Stomach (tissue), 8 donors: ENCODE measurements at regions not wholly inside any gene's neighbourhood (a gene's known extent, or its start where the extent isn't known, plus 50 kb on each side); places are given as distances from the start of the nearest gene placed in this dataset.

ENCODE experiments used
- DNase-seq, 2 donors: peaks; one replicate each; pipeline versions ENCODE4 v3.0.0 to v3.0.0-alpha.2; 2013 to 2019
- H3K27ac ChIP-seq, 5 donors: fragments of 200-600 bp in 4 of 5; sonication (generic) in 4 of 5; one replicate each; pipeline ENCODE4 v1.5.1; 2013 to 2019; ENCODE audit warnings: mild to moderate bottlenecking in 1 of 5, moderate library complexity in 1 of 5
- H3K27me3 ChIP-seq, 3 donors: fragments of 200-600 bp; sonication (generic); one replicate each; pipeline ENCODE4 v1.5.1; 2017 to 2019; ENCODE audit warnings: mixed run types in 1 of 3
- H3K36me3 ChIP-seq, 4 donors: fragments of 200-600 bp; sonication (generic); 1 replicate in 3 of 4; 2 replicates in 1 of 4; pipeline ENCODE4 v1.5.1; 2016 to 2019
- H3K4me1 ChIP-seq, 4 donors: fragments of 200-600 bp; sonication (generic); one replicate each; pipeline ENCODE4 v1.5.1; 2016 to 2019
- H3K4me3 ChIP-seq, 4 donors: fragments of 200-600 bp; sonication (generic) in 3 of 4; one replicate each; pipeline ENCODE4 v1.5.1; 2016 to 2019; ENCODE audit warnings: mild to moderate bottlenecking in 1 of 4
- H3K9me3 ChIP-seq, 4 donors: fragments of 200-600 bp; sonication (generic); one replicate each; pipeline ENCODE4 v1.5.1; 2016 to 2019
- EP300 ChIP-seq: sonication (generic); formaldehyde crosslinking; IDR thresholded peaks from one replicate; pipeline ENCODE4 v1.6.1; 2017; ENCODE audit warnings: antibody characterized with exemption
- POLR2A ChIP-seq, 4 donors: fragments of 450-650 bp; IDR thresholded peaks; one replicate each; pipeline ENCODE4 v1.6.1; 2016; ENCODE audit warnings: antibody characterized with exemption in 4 of 4, control low read depth in 2 of 4, mild to moderate bottlenecking in 1 of 4, moderate library complexity in 1 of 4
- POLR2AphosphoS5 ChIP-seq, 3 donors: sonication (generic); formaldehyde crosslinking; IDR thresholded peaks; one replicate each; pipeline ENCODE4 v1.6.1; 2016; ENCODE audit warnings: antibody characterized with exemption in 3 of 3
- WGBS, 5 donors: extraction: QIAGEN DNeasy Blood & Tissue Kit in 3 of 5; methylation state at CpG; one replicate each; pipeline versions ENCODE4 v1.1.5 to v1.1.7; 2013 to 2018; 5-methylcytosine and 5-hydroxymethylcytosine counted together
- intact Hi-C: fragments of 100-400 bp; cut with DNase I; formaldehyde crosslinking; loops from one replicate; pipeline ENCODE4 v1.15.1; 2023; ENCODE audit warnings: low total_unique reads
- TF ChIP-seq, protein P1 (sequence below), 7 experiments: fragments of 450-650 bp in 4 of 7; fragments of 200-600 bp in 3 of 7; sonication (generic) in 3 of 7; IDR thresholded peaks; one replicate each; pipeline ENCODE4 v1.5.1; 2016 to 2019; ENCODE audit warnings: antibody characterized with exemption in 7 of 7, control low read depth in 2 of 7, mild to moderate bottlenecking in 1 of 7
- donor health status: healthy with polysubstance abuse.
- donor health status: Bipolar disorder and iron deficiency.
- donor health status: healthy.

DNA sequence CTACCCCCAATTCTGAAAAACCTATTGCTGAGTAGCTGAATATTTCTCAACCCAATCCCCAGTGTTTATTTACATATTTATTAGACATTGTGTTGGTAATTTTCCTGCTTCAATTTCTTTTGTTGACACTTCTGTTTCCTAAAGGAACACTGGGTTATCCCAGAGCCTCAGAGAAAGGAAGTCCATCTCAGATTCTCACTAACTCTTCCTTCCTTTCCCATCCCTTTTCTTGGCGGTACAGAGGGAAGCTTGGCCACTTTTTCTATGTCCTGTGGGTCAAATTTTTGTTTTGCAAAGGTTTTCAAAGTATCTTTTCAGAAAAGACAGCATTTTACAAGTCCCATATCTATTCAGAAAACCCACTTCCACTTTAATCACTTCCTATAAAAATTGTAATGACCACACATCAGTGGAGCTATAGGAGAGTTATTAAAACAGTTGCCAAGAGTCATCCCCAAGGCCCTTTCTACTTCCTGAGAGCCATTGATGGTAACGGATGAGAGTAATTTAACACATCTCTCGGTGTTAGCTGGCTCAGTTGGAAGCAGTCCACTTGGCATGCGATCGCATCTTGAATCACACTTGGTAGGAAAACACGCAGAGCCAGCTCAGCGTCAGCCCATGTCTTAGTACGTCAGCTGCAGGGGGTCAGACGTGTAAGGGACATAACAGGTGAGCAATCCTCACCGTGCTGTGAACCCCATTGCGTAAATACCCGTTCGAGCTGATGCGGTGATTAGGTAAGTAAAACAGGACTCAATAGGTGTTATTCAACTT, 231.1 kb upstream of the ADARB2 start:
- Histone ChIP-seq H3K9me3 (peaks cover 0 to 7% (median 3%) of the 10 kb centered on the region in 4 donors), H3K27ac (no peak overlapping the region), H3K27me3 (no peaks in the 10 kb centered on the region), H3K4me3 (no peak overlapping the region), H3K36me3 (no peaks in the 10 kb centered on the region), H3K4me1 (no peaks in the 10 kb centered on the region)
- WGBS, 5 donors: 73 to 83% (median 77%) methylated on average over 14 of the region's 14 CpGs
- TF ChIP-seq POLR2AphosphoS5 (IDR thresholded peaks at IDR 0.05): no peak
- TF ChIP-seq, protein P1, sequence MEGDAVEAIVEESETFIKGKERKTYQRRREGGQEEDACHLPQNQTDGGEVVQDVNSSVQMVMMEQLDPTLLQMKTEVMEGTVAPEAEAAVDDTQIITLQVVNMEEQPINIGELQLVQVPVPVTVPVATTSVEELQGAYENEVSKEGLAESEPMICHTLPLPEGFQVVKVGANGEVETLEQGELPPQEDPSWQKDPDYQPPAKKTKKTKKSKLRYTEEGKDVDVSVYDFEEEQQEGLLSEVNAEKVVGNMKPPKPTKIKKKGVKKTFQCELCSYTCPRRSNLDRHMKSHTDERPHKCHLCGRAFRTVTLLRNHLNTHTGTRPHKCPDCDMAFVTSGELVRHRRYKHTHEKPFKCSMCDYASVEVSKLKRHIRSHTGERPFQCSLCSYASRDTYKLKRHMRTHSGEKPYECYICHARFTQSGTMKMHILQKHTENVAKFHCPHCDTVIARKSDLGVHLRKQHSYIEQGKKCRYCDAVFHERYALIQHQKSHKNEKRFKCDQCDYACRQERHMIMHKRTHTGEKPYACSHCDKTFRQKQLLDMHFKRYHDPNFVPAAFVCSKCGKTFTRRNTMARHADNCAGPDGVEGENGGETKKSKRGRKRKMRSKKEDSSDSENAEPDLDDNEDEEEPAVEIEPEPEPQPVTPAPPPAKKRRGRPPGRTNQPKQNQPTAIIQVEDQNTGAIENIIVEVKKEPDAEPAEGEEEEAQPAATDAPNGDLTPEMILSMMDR (IDR thresholded peaks at IDR 0.05): no peak
- TF ChIP-seq EP300: no peak
- no peak for TF ChIP-seq POLR2A (IDR thresholded peaks at IDR 0.05)
- peak in 1 of 2 donors; percentile 41 for DNase-seq
- intact Hi-C loops: no loop called here

DNA sequence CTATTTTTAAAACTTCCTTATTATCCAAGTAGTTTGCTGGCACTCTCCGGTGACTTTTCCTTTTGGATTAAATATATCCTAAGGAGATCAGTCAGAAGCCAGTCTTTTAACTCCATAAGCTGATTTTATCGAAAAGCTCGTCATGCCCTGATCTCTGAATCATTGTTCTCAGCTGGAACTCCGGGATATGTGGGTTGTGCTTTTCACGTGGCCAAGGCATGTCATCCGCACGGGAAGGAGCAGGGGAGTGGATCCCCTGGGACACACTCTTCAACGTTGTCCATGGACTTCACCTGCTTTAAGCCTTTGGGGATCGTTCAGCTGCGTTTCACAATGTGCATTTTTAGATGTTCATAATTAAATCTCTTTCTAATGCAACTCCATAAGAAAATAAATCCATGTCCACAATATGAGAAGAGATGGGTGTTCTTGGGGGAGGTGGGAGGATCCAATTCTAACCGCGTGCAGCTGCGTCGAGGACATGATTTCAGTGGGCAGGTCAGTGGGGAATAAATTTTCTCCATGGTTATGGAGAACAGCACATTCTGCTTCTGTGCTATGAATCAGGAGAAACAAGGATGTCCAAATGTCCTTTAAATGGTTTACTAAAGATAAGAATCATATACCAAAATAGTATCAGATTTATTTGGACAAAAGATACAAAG, 229.5 kb upstream of the ADARB2 start:
- Histone ChIP-seq H3K27ac (no peak overlapping the region), H3K36me3 (no peaks in the 10 kb centered on the region), H3K27me3 (no peaks in the 10 kb centered on the region), H3K4me1 (no peaks in the 10 kb centered on the region), H3K4me3 (no peak overlapping the region), H3K9me3 (no peaks in the 10 kb centered on the region)
- intact Hi-C loops: no loop called here
- TF ChIP-seq EP300: no peak
- TF ChIP-seq, protein P1 (IDR thresholded peaks at IDR 0.05): no peak
- TF ChIP-seq POLR2AphosphoS5 (IDR thresholded peaks at IDR 0.05): no peak
- WGBS, 5 donors: 81 to 89% (median 85%) methylated on average over 14 of the region's 14 CpGs
- no peak for DNase-seq

DNA sequence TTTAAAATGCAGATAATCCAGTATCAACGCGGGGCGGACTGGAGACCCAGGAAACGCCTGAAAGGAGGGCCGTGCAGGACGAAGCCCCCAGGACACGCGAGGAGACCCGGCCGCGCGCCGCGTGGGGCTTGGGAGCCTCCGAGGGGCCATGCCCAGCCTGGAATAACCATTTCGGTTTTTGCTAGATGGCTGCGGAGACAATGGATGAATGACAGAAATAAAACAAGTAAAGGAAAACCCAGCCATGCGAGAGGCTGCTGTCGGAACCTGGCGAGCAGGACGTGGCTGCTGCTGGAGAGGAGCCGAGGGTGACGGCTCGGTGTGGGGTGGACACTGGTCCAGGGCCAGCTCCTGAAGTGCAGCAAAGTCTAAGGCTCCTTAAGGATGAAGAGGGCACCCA, 227.2 kb upstream of the ADARB2 start:
- Histone ChIP-seq H3K27ac (no peak overlapping the region), H3K27me3 (no peaks in the 10 kb centered on the region), H3K9me3 (no peaks in the 10 kb centered on the region), H3K4me1 (no peaks in the 10 kb centered on the region), H3K4me3 (no peak overlapping the region), H3K36me3 (no peaks in the 10 kb centered on the region)
- WGBS, 5 donors: 90 to 92% (median 91%) methylated on average over 24 of the region's 24 CpGs
- TF ChIP-seq POLR2A (IDR thresholded peaks at IDR 0.05) (no peak), EP300 (no peak), POLR2AphosphoS5 (IDR thresholded peaks at IDR 0.05) (no peak)
- TF ChIP-seq, protein P1 (IDR thresholded peaks at IDR 0.05): no peak
- intact Hi-C loops: no loop called here
- DNase-seq: no peak

DNA sequence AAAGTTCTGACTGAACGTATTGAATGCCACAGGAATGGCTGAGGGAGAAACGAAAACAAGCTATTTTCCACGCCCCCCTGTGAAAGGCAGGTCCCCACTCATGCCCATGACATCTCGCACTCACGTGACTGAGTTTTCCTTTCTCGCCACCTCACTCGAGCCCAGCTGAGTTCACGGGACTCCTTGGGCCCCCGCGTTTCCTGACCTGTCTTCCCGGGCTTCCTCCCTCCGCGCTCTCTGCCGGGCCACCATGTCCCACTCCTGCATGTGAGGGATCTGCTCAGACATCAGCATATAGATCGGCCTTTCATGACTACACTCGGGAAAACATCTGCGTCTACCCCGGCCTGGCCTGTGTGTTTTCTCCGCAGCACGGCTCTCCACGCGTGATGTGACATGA, 226.0 kb upstream of the ADARB2 start:
- no peaks in the 10 kb centered on the region for H3K27me3 ChIP-seq
- TF ChIP-seq EP300 (no peak), POLR2AphosphoS5 (IDR thresholded peaks at IDR 0.05) (no peak), POLR2A (IDR thresholded peaks at IDR 0.05) (no peak)
- TF ChIP-seq, protein P1 (IDR thresholded peaks at IDR 0.05): no peak
- no peak for DNase-seq
- no peaks in the 10 kb centered on the region for H3K4me1 ChIP-seq
- no peaks in the 10 kb centered on the region for H3K36me3 ChIP-seq
- no peaks in the 10 kb centered on the region for H3K9me3 ChIP-seq
- intact Hi-C loops: no loop called here
- WGBS, 5 donors: 89 to 95% (median 92%) methylated on average over 22 of the region's 22 CpGs
- H3K27ac ChIP-seq: no peak overlapping the region
- H3K4me3 ChIP-seq: no peak overlapping the region
